ENCODE measurements at regions not wholly inside any gene's neighbourhood (a gene's known extent, or its start where the extent isn't known, plus 50 kb on each side); places are given as distances from the start of the nearest gene placed in this dataset.

GRCh38 chr5:1983401-1983800 lies 100.7 kb upstream of the IRX4 start:
- TF ChIP-seq CTCF (IDR thresholded peaks at IDR 0.05) (no peak), POLR2A (IDR thresholded peaks at IDR 0.05) (no peak), POLR2AphosphoS5 (IDR thresholded peaks at IDR 0.05) (no peak)
